IPS-NIHi7 (cell line): ENCODE measurements at regions not wholly inside any gene's neighbourhood (a gene's known extent, or its start where the extent isn't known, plus 50 kb on each side); places are given as distances from the start of the nearest gene placed in this dataset.

Experiments
- DNase-seq: peaks from one replicate; pipeline ENCODE4 v3.0.0; 2012; ENCODE audit warnings: mixed read lengths; ENCODE audit errors: extremely low spot score

DNA sequence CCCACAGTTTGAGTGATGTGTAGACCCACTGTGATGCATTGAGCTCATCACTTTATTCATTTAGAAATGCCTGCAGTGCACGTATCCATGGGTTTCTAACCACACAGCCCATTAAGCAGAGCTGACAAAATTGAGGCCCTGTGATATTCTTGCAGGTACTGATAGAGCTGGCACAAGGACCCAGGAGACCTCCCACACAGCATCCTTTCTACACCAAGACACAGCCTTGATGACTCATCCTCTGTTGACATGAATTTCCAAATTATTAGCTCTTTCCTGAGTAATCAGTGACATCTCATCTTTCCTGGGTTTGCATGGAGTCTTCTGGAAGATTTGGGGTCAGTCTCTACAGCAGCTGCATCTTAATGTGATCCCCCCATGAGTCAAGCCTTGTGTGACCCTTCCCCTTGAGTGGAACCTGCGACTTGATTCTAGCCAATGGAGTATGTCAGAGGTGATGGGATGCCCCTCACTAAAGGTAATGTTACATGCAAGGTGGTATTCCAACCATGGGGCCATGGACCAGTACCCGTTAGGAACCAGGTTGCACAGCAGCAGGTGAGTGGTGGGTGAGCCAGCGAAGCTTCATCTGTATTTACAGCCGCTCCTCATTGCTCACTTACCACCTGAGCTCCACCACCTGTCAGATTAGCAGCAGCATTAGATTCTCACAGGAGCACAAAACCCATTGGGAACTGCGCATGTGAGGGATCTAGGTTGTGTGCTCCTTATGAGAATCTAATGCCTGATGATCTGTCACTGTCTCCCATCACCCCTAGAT is 181.1 kb upstream of the ARL4C start:
- no peak for DNase-seq

DNA sequence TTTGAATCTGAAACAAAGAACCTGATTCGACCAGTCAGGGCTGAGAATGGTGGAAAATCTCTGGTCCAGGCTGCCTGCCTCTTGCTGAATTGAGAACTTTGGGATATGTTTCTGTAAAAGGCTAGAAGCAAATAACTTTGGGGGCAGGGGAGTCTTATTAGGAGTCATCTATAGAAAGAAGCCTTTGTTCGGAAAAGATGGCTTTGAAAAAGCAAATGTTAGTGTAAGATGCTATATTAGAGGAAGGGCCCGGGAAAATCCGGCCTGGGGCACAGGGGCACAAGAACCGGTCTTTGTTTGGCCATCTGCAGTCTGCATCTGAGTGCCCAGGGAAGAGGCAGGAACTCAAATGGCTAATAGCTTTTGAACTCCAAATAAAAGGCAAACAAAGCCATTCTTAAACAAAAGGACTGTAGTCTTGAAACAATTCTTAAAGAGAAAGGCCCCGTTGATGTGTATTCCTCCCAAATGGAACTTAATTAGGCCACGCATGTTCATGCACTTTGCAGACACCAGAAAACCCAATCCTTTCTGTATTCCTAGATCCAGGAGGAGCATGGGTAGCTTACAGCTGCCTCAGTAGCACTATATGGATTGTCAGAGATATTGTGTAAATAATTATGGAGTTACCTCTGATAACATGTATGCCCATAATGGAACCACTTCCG is 180.0 kb upstream of the ARL4C start:
- DNase-seq = no peak

DNA sequence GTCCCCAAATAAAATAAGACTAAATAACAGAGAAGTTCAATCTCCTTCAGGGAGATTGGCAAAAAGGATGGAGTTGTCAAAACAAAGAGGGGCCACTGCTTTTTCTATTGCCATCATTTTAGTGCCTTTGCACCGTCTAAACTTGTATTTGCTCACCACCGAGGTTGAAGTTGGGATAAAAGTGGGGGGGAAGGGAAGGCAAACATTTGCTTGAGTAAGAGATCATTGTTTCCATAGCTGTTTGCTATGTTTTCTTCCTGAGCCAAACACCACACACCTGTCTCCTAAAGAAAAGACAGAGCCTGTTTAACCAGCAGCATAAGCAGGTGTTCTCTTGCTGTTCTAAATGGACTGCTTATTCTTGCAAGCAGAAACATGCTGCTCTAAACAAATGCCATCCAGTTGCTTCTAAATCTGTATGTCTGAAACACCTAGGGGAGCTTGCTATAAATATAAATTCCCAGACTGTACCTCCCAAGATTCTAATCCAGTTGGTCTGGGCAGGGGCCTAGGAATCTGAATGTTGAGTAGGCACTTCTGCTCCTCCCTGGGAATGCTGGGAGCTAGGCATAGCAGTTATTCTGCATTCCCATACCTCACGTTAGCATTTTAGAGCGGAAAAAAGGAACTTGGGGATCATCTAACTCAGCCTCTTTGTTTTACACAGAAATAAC is 179.4 kb upstream of the ARL4C start:
- no peak for DNase-seq

DNA sequence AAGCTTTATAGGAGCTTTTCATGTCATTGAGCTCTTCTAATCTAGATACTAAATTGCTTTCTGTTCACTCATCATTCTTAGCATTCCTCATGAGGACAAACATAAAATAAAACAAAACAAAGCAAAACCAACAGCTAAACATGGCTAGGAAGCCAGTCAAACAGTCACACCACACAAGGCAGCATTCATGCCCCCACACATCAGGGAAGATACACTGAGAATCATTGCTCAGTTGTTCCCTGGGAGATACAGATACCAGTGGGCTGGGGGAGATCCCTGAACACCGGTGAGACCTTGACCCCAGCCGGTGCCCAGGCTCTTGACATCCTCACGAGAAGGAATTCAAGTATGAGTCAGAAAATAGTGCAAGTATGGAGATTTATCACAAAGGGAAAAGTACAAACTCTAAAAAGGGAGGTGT is 177.9 kb upstream of the ARL4C start:
- DNase-seq = no peak

DNA sequence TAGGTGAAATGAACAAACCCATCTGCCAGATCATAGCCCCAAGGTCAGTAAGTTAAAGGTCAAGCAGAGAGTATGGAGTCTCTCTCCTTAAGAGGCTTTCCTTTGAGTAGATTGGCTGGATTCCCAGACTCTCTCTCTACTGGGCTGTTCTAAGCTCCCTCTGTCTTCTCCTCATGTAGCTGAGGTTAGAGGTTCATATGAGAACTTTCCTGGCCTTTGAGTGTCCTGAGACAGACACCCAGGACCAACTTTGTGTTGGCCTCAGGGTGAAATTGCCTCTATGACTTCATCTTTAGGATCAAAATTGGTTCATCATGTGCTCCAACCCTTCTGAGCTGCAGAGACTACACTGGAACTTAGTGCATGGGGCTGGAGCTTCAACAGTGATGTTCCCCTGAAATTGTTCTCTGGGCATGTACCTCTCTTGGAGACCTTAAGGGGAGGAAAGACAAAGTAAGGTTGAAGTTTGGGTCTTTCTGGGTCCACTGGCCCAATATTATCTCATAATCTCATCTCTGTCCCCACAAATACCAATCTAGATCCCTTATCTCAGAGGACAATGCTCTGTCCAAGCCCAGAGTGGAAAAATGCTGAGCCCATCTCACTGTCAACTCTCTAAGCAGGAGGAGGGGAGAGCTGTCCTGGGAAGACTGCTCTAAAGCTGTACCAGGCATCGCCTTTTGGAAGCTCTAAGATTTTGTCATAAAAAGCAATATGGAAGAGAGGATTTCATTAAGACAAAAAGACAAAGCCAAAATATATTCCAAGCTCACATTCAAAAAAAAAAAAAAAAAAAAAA is 177.3 kb upstream of the ARL4C start:
- DNase-seq = no peak

DNA sequence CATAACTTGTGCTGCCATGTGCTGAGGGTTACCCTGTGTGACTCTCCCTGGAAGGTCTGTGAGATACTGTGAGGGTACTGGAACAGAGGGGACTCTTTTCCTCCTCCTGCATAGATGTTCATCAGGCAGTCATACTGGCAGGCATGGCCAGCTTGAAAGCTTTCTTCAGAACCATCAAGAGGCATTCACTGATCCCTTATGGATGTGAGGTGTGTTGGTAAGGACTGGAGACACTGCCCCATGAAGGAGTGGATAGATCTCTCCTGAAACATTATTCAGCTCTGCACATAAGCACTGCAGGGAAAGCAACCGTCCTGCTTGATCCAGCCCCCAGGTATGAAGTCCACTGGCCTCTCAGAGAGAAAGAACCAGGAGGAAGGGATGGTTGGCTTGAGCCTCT is 176.6 kb upstream of the ARL4C start:
- DNase-seq = no peak

DNA sequence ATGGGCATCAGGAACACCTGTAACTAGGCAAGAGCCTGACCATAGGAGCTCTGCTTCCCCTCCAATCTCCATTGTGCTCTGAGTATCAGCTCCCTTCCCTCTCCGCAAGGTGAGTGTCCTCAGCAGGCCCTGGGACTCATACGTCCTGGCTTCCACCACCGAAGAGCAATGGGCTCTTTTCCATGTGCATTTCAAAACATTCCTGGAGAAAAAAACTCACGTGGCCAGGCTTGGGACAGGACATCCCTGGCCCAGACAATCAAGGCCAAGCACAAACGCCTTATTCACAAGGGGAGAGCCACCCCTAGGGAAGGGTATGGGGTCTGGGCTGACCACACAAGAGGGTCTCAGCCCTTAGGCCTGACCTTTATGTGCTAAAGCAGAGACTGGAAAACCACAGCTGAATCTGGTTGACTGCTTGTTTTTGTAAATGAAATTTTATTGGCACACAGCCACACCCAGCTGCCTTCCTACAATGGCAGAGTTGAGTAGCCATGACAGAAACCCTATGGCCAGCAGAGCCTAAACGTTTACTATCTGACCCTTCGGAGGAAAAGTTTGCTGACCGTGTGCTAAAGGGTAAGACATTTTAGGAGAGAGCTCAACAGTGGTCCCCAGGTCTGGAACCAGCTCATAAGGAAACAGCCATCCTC is 175.7 kb upstream of the ARL4C start:
- DNase-seq = no peak

DNA sequence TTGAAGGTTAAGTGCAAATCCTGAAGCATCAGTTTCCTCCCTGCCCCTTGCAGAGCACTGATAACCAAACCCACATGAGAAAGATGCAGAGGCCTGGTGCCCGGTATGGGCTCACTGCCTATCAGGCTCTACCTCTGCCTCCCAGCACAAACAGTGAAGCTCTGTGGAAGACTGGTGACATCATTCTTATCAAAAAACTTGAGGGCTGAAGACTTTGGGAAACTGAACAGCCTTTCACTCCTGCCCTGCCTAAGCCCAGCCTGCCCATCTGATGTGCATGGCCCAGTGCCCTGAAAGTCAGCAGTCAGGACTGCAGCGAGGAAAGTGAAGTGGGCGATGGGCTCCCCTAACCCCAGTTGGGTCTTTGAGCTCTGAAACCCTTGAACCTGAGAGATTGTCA is 174.8 kb upstream of the ARL4C start:
- no peak for DNase-seq

DNA sequence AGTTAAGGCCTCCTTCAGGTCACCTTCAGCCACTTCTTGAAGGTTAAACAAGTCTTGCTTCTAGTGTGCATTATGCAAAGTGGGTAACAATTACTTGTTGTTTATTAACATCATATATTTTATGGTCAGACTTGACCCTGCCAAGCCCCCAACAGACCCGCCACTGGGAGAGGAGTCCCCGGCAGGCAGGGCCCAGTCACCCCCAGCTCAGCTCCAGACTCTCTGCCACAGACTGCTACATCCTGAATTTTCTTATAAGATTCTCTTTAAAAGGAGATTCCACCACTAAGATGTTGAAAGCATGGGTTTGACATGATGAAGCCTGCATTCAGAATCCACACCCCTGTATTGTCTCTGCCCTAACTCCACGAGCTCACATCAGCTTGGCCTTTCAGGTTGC is 174.3 kb upstream of the ARL4C start:
- no peak for DNase-seq

DNA sequence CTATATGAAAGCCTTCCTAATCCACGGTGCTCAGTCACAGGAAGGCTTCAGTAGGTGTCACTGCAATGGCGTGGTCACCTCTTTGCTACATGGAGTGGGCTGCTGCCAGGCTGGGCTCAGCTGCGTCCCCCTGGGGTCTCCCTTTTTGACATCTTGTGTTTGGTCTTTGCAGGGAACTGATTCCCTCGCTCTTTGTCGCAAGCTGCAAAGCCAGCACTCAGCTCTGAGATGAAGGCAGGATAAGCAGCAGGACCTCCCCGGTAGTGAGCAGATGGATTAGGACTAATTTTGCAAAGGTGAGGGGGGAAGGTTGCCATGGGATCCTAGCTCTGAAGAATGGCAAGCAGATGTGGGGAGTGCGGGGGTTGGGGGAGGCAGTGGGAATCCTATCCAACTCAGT is 173.9 kb upstream of the ARL4C start:
- DNase-seq = no peak

DNA sequence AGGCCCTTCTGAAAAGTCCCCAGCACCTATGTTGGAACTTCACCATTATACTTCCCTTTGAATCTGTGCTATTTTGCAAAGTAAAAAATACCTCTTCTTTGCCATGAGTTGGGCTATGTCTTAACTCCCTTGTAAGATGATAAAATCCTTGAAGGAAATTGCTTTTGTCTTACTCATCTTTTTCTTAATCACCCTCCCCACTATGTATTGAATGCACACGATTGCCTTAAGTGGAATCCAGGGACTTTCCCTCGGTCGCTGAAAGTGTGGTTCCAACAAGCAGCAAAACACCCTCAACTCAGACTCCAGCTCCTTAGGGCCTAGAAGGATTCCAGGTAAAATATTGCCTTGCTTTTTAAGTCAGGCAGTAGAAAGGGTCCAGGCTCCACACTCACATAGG is 173.2 kb upstream of the ARL4C start:
- no peak for DNase-seq

DNA sequence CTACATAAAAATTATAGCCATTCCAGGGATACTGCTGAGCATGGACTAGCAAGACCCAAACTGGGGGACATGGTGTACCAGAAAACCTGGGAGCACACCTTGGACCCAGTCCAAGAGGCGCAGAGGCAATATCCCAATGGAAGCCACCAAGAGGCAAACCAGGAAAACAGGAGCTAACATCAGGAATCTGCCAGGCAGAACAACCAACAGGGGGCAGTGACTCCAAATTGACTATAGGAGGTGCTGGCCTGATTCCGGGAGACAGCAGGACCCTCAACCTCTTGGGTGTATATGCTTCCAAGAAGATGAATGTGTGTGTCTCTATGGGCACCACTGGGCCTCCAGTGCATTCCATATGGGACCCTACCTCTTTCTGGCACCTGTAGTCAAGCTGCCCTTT is 172.7 kb upstream of the ARL4C start:
- DNase-seq = peak; percentile 69

DNA sequence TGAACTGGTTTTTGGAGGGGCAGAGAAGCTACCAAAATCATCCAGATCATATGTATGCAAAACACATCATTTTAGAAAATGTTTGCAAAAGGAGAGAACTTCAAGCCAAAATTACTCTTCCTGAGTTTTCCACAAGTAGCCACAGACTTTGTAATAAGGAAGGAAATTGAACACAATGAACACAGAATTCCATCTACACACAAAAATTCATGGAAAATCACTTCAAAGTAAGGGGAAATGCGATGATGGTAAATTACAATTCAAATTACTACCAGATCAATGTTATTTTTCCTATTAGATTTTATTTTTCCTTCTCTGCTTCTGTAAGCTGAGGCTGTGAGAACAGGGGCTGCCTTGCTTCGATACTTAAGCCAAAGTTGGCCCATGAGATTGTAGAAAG is 172.1 kb upstream of the ARL4C start:
- DNase-seq = no peak

DNA sequence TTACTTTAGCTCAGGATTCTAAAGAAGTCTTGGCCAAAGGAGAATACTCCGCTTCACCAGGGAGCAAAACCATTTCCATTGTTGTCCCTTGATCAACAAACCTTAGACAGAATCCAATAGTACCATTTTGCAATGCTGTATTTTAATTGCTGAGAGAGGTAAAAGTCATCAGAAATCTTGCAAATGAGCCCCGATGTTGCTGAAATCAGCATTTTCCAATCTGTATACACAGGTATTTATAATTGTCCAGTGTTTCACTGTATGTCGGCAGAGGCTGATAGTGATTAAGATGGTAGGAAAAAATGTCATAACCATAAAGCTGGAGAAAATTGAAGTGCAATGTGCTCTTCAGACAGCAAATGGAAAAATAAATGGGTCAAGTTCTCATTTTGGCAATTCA is 170.0 kb upstream of the ARL4C start:
- DNase-seq = no peak

DNA sequence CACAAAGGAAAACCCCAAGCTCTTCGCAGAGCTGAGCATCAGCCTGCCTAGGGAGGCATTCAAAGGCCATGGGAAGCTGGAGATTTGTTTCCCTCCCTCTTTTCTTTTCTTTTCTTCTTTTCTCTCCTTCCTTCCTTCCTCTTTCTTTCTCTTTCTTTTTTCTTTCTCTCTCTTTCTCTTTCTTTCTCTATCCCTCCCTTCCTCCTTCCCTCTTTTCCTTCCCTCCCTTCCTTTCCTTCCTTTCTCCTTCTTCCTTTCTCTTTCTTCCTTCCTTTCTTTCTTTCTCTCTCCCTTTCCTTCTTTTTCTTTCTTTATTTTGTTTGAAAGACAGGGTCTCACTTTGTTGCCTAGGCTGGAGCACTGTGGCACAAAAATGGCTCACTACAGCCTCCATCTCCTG is 168.4 kb upstream of the ARL4C start:
- DNase-seq = no peak

DNA sequence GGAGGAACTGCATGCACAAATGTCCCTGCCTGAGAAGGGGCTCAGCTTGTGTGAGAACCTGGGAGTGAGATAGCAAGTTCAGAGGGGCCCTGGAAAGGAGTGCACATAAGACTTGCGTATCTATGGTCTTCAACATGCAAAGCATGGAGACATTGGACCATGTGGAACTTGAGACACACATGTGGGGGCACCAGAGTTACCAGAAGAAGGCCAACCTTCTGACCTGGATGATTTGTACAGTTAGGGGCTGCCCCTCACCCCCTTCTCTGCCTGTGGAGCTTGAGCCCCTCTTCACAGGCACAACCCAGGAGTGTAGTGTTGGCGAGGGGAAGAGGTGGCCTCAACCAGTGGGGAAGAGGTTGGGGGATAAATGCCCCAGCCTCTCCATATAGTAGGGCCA is 165.0 kb upstream of the ARL4C start:
- no peak for DNase-seq

DNA sequence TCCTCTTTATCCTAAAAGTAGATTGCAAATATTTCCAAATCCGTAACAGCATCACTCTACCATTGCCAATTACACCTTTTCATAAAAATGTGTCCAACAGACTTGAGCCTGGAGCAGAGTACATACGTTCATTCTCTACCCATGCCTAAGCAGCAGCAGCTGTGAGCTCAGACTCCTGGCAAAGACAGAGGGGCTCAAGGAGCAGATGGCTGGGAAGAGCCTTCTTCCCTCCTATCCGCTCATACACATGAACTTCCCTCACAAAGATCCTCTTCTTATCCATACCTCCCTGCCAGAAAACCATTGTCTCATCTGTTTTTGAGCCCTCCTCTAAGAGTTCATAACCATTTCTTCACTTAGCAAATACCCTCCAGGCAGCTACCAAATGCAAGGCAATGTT is 164.3 kb upstream of the ARL4C start:
- DNase-seq = no peak

DNA sequence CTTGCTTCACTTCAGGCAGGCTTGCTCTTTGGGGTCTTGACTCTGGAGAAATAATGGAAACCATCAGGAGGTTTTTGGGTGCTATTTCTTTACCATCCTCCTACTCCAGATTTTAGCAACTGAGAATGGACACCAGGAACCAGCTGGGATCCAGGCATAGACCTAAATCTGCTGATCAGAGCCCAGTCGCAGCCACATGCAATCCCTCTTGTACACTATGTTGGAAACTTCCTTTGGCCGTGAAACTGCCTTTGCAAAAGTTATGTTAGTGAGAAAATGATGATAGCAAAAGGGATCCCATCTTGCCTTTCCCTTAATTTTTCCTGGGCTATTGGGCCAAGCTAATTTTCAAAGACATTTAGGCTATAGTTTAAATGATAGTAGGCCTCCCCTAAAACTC is 158.8 kb upstream of the ARL4C start:
- DNase-seq = no peak

DNA sequence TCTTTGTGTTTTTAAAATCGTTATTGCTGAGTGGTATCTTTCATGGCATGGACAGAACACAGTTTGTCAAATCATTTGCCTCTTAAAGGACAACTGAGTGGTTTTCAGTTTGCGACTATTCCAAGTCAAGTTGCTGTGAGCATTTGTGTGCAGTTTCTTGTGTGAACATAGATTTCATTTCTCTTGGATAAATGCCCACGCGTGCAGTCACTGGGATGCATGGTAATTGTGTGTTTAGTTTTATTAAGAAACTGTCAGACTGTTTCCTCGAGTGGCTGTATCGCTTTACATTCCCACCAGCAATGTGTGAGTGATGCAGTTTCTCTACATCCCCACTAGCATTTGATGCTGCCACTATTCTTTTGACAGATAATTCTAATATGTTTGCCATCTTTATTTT is 154.0 kb upstream of the ARL4C start:
- DNase-seq = no peak

DNA sequence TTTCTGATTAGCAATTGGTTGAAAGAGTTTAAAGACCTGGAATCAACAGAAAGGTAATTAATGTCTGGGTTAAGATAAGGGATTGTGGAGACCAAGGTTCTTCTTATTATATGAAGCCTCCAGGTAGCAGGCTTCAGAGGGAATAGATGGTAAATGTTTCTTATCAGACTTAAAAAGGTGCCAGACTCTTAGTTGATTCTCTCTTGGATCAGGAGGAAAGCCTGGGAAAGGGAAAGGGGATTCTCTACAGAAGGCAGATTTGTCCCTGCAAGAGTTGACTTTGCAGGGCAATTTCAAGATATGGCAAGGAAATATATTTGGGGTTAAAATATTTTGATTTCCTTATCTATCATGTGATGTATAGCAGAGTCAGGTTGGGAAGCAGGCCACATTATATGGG is 153.1 kb upstream of the ARL4C start:
- no peak for DNase-seq

DNA sequence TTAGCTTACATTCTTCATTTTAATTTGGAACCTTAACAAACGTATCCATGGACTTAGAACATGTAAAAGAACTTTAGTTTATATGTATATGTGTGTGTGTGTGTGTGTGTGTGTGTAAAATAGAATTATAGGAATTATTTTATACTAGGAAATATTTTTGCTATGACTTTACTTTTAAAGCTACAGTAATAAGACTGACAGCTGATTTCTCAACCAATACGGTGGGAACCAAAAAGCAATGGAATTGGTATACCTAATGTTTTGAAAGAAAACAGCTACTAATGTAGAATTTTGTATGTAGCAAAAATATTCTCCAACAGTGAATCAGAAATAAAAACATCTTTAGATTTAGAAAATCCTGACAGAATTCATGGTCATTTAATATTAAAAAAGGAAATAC is 146.5 kb upstream of the ARL4C start:
- no peak for DNase-seq

DNA sequence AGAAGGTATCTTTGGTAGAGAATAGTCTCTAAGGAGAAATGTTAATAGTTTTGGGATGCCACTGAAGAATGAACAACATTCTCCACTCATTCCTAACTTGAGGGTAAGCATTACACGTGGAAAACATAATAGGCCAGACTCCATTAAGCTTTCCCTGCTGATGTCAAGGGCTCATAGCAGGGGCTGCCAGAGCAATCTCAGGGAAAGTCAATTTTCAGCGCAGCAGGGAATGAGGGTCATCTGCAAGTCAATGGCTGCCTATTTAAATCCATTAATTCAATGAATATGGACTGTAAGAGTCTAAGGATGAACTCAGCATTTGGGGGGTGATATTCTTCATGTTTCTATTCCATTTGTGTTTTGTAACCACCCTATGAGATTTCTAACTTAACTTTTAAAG is 144.2 kb upstream of the ARL4C start:
- DNase-seq = no peak
